Epithelial cell of esophagus (primary cell): ENCODE measurements at regions not wholly inside any gene's neighbourhood (a gene's known extent, or its start where the extent isn't known, plus 50 kb on each side); places are given as distances from the start of the nearest gene placed in this dataset.

Experiments
- DNase-seq: peaks from one replicate; pipeline ENCODE4 v3.0.0; 2010; ENCODE audit warnings: low read depth
- H3K4me3 ChIP-seq: 2 replicates; pipeline ENCODE4 v1.5.1; 2011; ENCODE audit warnings: mild to moderate bottlenecking, low read length, control low read depth
- TF ChIP-seq, protein P1 (sequence below): IDR thresholded peaks from 2 replicates; pipeline ENCODE4 v1.5.1; 2011; ENCODE audit warnings: low read depth, mild to moderate bottlenecking, low read length, control low read depth, inconsistent platforms; ENCODE audit not compliant: insufficient read depth; ENCODE audit errors: missing control alignments

DNA sequence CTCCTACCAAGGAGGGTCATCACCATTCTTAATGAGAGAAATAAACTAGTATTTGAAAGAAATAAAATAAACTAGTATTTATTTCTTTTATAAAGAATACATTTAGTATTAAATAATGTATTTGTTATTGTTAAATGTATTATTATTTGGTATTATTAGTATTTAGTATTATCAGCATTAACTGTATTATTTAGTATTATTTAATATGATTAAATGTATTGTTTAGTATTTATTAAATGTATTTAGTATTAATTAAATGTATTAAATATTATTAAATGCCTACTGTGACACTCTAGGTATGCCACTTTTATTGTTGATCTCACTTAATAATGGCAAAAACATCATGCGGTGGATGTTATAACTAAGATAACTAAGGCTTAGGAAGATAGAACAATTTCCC is 353.6 kb upstream of the MAP2 start:
- H3K4me3 ChIP-seq, result no peak overlapping the region
- no peak for DNase-seq
- TF ChIP-seq, protein P1, sequence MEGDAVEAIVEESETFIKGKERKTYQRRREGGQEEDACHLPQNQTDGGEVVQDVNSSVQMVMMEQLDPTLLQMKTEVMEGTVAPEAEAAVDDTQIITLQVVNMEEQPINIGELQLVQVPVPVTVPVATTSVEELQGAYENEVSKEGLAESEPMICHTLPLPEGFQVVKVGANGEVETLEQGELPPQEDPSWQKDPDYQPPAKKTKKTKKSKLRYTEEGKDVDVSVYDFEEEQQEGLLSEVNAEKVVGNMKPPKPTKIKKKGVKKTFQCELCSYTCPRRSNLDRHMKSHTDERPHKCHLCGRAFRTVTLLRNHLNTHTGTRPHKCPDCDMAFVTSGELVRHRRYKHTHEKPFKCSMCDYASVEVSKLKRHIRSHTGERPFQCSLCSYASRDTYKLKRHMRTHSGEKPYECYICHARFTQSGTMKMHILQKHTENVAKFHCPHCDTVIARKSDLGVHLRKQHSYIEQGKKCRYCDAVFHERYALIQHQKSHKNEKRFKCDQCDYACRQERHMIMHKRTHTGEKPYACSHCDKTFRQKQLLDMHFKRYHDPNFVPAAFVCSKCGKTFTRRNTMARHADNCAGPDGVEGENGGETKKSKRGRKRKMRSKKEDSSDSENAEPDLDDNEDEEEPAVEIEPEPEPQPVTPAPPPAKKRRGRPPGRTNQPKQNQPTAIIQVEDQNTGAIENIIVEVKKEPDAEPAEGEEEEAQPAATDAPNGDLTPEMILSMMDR, result no peak

DNA sequence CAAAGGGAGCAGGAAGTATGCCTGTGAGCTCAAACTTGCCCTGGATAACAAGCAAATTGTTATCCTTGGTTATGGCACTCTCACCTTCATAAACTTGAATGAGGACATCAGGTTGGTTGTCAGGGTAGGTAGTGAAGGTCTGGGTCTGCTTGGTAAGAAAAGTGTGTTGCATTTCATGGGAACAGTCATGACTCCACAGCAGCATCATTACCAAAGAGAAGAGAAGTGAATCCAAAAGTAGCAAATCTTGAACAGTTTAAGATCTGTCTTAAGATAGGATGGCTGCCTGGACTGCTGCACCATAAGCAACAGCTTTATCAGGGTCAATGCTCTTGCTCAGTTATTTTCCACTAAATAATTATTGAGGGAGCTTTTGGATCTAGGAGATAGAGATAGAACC is 350.7 kb upstream of the MAP2 start:
- TF ChIP-seq, protein P1, result no peak
- DNase-seq, result no peak
- no peak overlapping the region for H3K4me3 ChIP-seq

DNA sequence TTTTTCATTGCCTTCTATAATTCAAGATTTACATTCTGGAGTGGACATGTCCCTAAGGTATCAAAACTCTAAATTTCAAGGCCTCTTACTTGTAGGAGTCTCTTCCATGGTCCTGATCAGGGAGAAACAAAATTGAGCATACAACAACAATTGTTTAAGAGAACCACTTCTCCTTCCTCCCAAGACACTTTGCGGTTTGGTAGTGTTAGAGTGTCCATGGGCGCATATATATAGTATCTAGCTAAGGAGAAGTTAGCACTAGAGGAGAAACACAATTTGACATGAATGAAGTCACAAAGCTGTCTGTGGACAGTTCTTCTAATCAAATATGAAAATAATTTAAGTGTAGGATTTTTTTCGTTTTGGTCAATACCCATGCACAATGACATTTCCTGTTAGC is 349.1 kb upstream of the MAP2 start:
- TF ChIP-seq, protein P1, result no peak
- H3K4me3 ChIP-seq, result no peak overlapping the region

DNA sequence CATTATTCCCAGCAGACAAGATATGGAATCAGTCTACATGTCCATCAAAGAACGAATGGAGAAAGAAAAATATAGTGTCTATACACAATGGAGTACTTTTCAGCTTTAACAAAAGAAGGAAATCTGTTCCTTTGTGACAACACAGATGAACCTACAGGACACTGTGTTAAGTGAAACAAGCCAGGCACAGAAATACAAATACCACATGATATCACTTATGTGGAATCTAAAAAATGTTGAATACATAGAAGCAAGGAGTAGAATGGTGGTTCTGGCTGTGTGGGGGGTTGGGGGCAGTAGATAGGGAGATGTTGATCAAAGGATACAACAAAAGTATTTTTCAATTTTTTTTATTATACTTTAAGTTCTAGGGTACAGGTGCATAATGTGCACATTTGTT is 347.7 kb upstream of the MAP2 start:
- TF ChIP-seq, protein P1, result no peak
- H3K4me3 ChIP-seq, result no peak overlapping the region
- DNase-seq, result no peak

More for the DNA sequence above, 349.1 kb upstream of the MAP2 start:
- no peak for DNase-seq

DNA sequence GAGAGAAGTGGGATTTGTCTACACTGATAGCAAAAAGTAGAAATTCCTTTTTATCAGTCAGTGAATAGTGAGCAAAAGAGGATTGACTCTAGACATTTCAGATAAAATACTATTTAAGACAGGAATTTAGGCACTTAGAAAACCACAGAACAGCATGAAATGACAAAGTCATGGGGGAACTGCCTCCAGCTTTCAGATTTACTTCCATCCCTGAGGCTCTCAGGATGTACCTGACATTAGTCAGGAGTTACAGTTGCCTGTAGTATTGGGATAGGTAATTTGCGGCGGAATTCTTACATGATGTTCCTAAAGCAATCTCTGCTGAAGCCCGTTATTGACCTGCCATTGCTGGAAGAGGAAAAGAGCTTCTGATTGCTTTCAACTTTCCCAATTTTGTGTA is 337.1 kb upstream of the MAP2 start:
- no peak overlapping the region for H3K4me3 ChIP-seq
- TF ChIP-seq, protein P1, result no peak
- DNase-seq, result no peak

DNA sequence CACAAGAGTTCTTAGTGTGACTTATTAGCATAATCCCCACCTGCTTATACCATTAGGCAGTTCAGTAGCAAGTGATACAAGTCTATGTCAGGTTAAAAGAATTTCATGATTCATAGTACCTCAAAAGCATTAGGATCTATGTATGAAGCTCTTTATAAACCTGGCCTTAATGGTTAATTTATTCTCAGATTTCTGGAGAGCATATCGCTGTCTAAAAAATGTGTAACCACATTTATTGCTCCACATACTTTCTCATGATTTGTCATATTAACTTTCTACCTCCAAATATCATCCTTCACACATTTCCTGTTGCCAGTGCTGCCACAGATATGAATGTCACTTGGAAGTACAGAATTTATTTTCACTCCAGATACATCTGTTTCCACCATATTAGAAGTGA is 332.8 kb upstream of the MAP2 start:
- H3K4me3 ChIP-seq, result no peak overlapping the region
- TF ChIP-seq, protein P1, result no peak
- peak; percentile 46 for DNase-seq

DNA sequence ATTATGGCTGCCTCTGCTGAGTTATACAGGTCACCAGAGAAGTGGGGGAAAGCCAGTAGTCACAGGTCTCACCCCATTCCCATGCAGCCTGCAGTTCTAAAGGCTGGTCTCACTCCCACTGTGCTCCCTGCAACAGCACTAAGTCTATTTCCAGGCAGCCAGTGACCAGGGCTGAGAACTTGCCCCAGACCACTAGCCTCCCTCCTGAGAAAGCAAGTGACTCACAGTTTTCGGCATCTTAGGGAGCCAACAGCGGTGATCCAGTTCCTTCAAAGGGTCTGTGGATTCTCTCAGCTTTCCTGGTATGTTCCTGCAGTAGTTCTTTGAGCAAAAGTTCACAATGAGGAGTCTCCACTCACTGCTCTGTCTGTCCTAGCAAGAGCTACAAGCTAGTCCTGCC is 329.6 kb upstream of the MAP2 start:
- DNase-seq, result no peak
- no peak overlapping the region for H3K4me3 ChIP-seq
- TF ChIP-seq, protein P1, result no peak
